Cardiac fibroblast (primary cell): ENCODE measurements at regions not wholly inside any gene's neighbourhood (a gene's known extent, or its start where the extent isn't known, plus 50 kb on each side); places are given as distances from the start of the nearest gene placed in this dataset.

Experiments used
- DNase-seq, 2 donors: peaks; one replicate each; pipeline versions ENCODE4 v3.0.0 to v3.0.0-alpha.2; 2010; ENCODE audit warnings: low read depth in 2 of 2
- H3K4me3 ChIP-seq, 2 donors: replicated peaks in 1 of 2; 1 replicate in 1 of 2; 2 replicates in 1 of 2; pipeline ENCODE4 v1.5.1; 2011; ENCODE audit warnings: low read depth in 2 of 2, low read length in 2 of 2, mild to moderate bottlenecking in 2 of 2, moderate library complexity in 1 of 2
- CTCF ChIP-seq: IDR thresholded peaks from one replicate; pipeline ENCODE4 v1.5.1; 2011; ENCODE audit warnings: low read depth, mild to moderate bottlenecking, low read length, inconsistent platforms

GRCh38 chr4:89400287-89401035 lies 92.9 kb upstream of the GPRIN3 start:
- H3K4me3 ChIP-seq = no peak overlapping the region
- TF ChIP-seq CTCF = no peak
- peak in 1 of 2 donors; percentile 16 for DNase-seq

DNA sequence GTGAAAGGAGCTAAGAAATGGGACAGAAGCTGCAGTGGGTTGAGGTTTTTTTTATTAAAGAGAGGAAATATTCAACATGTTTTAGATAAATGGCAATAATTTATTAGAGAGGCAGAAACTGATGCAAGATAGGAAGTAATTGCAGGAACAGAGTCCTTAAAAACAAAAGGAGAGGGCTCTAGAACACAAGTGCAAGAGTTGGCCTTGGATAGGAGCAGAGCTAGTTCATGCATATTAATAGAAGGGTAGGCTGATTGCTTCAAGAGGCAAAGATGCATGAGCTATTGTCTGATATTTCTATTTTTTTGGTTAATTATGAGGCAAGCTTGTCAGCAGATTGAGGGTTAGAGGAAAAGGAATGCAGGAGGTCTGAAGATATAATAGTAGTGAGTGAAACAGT lies 91.0 kb upstream of the GPRIN3 start:
- no peak for TF ChIP-seq CTCF
- DNase-seq = no peak
- no peak overlapping the region for H3K4me3 ChIP-seq

DNA sequence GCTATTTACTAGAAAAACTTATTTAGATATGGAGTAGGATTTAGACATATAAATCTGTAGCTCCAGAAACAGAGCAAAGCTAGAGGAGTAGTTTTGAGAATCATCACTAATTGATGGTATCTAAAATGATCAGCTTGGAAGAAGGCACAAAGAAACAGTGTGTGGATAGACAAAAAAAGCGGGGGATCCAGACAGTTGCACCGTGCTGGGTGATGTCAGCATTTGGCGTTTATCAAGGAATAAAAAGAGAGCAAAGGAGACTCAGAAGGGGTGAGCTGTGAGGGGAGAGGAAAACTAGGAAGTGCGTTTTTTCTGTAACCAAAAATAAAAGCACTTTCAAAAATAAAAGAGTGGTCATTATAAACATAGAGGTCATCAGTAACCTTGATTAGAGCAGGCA lies 90.5 kb upstream of the GPRIN3 start:
- H3K4me3 ChIP-seq = no peak overlapping the region
- DNase-seq = no peak
- TF ChIP-seq CTCF = no peak

DNA sequence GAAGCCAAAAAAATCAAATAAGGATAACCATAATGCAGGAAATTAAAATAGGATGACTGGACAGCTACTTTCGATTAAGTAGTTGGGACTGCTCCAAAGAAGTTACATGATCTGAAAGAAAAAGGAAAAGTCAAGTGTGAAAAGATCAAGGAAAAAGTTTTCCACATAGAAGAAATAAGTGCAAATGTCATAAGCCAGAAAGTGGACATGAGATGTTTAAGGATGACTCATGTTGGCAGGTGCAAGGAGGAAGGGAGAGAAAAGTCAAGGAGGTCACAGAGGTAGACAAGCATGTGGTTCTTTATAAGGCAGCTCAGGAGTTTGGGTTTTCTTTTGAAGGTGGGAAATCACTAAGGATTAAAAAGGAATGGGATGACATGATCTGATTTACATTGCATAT lies 89.8 kb upstream of the GPRIN3 start:
- no peak overlapping the region for H3K4me3 ChIP-seq
- no peak for DNase-seq
- no peak for TF ChIP-seq CTCF

DNA sequence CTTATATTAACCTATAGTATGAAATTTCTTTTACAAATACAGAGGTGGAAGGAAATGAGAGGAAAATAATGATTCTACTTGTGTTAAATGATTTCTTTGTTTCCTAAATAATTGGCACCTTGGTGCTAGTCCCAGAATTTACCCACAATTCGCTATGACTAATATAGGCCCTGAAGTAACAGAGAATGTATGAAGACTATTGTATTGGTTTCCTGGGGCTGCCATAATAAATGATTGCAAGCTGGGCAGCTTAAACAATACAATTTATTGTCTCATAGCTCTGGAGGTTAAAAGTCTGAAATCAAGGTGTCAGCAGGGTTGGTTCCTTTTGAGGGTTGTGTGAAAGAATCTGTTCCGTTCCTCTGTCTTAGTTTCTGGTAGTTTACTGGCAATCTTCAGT lies 74.8 kb upstream of the GPRIN3 start:
- TF ChIP-seq CTCF = no peak
- DNase-seq = no peak
- no peak overlapping the region for H3K4me3 ChIP-seq

- DNase-seq = no peak
- no peak for TF ChIP-seq CTCF
- no peak overlapping the region for H3K4me3 ChIP-seq
Observed at GRCh38 chr4:89380980-89381379, 73.4 kb upstream of the GPRIN3 start.
